ENCODE measurements at regions not wholly inside any gene's neighbourhood (a gene's known extent, or its start where the extent isn't known, plus 50 kb on each side); places are given as distances from the start of the nearest gene placed in this dataset.
A peak's percentile ranks its signal among the peaks of the same experiment; 100 is the strongest.

DNA sequence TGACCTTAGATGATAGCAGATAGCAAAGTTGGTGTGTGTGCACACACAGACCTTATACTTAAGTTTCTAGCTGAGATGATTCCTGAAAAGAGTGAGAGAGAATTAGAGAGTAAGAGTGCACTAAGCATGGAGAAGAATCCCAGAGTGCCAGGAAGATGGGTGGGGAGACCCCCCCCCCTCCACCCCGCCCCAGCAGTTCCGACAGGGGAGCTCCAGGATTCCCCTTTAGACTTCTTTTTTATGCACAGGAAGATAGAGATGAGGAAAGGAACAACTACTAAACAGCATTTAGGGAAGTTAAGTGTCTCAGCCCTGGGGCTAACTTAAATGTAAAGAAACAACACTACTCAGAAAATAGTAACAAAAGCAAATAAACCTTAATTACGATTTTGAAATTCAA, 878.0 kb upstream of the GOT2 start:
- Histone ChIP-seq H3K79me2 (ENCODE audit: insufficient read depth) (no peaks in the 10 kb centered on the region), H3K4me2 (ENCODE audit: unreplicated experiment) (no peak overlapping the region), H3K9me3 (ENCODE audit: low read depth) (no peaks in the 10 kb centered on the region), H3K4me3 (no peak overlapping the region), H3K4me1 (ENCODE audit: insufficient read depth) (no peaks in the 10 kb centered on the region), H3K9ac (no peak overlapping the region), H2AFZ (no peak overlapping the region), H4K20me1 (ENCODE audit: insufficient read depth) (no peaks in the 10 kb centered on the region), H3K27me3 (replicated peaks; ENCODE audit: insufficient read depth) (no peaks in the 10 kb centered on the region), H3K27ac (no peak overlapping the region), H3K36me3 (ENCODE audit: low read depth) (no peaks in the 10 kb centered on the region), H3K9me2 (ENCODE audit: insufficient read depth) (no peaks in the 10 kb centered on the region), H3F3A (ENCODE audit: insufficient read depth) (no peaks in the 10 kb centered on the region)
- DNase-seq = no peak
- no peak for TF ChIP-seq EZH2 (IDR thresholded peaks at IDR 0.05; ENCODE audit: insufficient read depth, poor library complexity, severe bottlenecking)
- TF ChIP-seq EZH2phosphoT487 (IDR thresholded peaks at IDR 0.05; ENCODE audit: insufficient read depth, low read depth) = no peak
- in situ Hi-C loops (cut with MboI) = no loop called here
- 22 to 31% methylated on average over 3 of the region's 3 CpGs for WGBS, 2 experiments (ENCODE audit: low coverage in 1 of 2, low lambda C conversion rate in 2 of 2, missing lambda C conversion rate in 2 of 2)

DNA sequence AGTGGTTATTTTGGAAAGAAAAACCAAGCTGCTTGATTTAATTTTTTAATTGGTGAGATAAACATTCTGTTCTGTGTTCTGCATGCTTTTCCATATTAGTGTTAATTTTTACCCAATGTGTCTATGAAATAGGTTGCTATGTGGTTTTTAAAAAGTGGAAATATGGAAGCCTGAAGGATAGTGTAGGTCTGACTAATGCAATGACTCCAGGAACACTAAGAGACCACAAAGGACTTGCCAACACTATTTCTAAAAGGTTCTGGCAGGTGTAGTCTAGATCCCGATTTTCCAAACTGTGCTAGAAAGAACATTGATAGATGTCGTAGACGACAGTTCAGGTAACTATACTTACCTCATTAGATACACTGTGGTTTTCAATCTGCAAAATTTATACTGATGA, 877.4 kb upstream of the GOT2 start:
- 27 to 39% methylated on average over 3 of the region's 3 CpGs for WGBS, 2 experiments (ENCODE audit: low coverage in 1 of 2, low lambda C conversion rate in 2 of 2, missing lambda C conversion rate in 2 of 2)
- Histone ChIP-seq H3K4me3 (no peak overlapping the region), H3K79me2 (ENCODE audit: insufficient read depth) (no peaks in the 10 kb centered on the region), H3F3A (ENCODE audit: insufficient read depth) (no peaks in the 10 kb centered on the region), H3K4me1 (ENCODE audit: insufficient read depth) (no peaks in the 10 kb centered on the region), H2AFZ (no peak overlapping the region), H3K27me3 (replicated peaks; ENCODE audit: insufficient read depth) (no peaks in the 10 kb centered on the region), H3K4me2 (ENCODE audit: unreplicated experiment) (no peak overlapping the region), H3K9ac (no peak overlapping the region), H4K20me1 (ENCODE audit: insufficient read depth) (no peaks in the 10 kb centered on the region), H3K27ac (no peak overlapping the region), H3K9me3 (ENCODE audit: low read depth) (no peaks in the 10 kb centered on the region), H3K9me2 (ENCODE audit: insufficient read depth) (no peaks in the 10 kb centered on the region), H3K36me3 (ENCODE audit: low read depth) (no peaks in the 10 kb centered on the region)
- DNase-seq = peak; percentile 18
- TF ChIP-seq EZH2phosphoT487 (IDR thresholded peaks at IDR 0.05; ENCODE audit: insufficient read depth, low read depth) = no peak
- no peak for TF ChIP-seq EZH2 (IDR thresholded peaks at IDR 0.05; ENCODE audit: insufficient read depth, poor library complexity, severe bottlenecking)
- in situ Hi-C loops (cut with MboI) = no loop called here

DNA sequence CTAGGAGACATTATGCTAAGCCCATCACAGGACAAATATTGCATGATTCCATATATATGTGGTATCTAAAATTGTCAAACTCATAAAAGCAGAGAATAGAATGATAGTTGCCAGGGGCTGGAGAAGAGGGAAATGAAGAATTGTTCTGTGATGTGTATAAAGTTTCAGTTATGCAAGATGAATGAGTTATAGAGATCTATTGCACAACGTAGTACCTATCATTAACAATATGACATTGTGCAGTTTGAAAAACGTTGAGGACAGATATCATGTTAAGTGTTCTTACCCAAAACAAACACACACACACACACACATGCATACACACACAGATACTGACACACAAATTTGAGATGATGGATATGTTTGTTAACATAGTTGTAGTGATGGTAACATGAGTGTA, 871.6 kb upstream of the GOT2 start:
- Histone ChIP-seq H3K4me1 (ENCODE audit: insufficient read depth) (no peaks in the 10 kb centered on the region), H3K9me2 (ENCODE audit: insufficient read depth) (no peaks in the 10 kb centered on the region), H3K9ac (no peak overlapping the region), H3K9me3 (ENCODE audit: low read depth) (no peaks in the 10 kb centered on the region), H3K79me2 (ENCODE audit: insufficient read depth) (no peaks in the 10 kb centered on the region), H3F3A (ENCODE audit: insufficient read depth) (no peaks in the 10 kb centered on the region), H3K27ac (no peak overlapping the region), H4K20me1 (ENCODE audit: insufficient read depth) (no peaks in the 10 kb centered on the region), H2AFZ (no peak overlapping the region), H3K27me3 (replicated peaks; ENCODE audit: insufficient read depth) (no peaks in the 10 kb centered on the region), H3K4me2 (ENCODE audit: unreplicated experiment) (no peak overlapping the region), H3K4me3 (no peak overlapping the region), H3K36me3 (ENCODE audit: low read depth) (no peaks in the 10 kb centered on the region)
- no peak for DNase-seq
- WGBS, 2 experiments (ENCODE audit: low coverage in 1 of 2, low lambda C conversion rate in 2 of 2, missing lambda C conversion rate in 2 of 2) = 34 to 52% methylated on average over 2 of the region's 2 CpGs
- in situ Hi-C loops (cut with MboI) = no loop called here
- TF ChIP-seq EZH2phosphoT487 (IDR thresholded peaks at IDR 0.05; ENCODE audit: insufficient read depth, low read depth) = no peak
- no peak for TF ChIP-seq EZH2 (IDR thresholded peaks at IDR 0.05; ENCODE audit: insufficient read depth, poor library complexity, severe bottlenecking)

DNA sequence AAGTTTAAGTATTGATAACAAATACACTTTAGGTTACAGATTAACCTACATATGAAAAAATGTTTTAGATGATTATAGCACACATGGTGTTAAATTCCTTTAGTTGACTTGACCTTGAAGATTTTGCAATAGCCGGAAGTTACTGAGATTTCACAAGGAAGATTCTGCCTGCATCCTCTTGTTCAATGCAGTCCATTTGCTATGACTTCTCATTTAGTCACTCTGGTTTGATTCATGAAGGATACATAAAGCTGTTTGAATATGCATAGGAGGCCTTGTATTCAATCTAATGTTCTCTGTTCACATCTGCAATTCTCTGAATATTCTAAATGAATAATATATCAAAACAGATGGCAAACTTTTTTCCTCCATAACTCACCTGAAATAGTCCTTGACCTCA, 870.2 kb upstream of the GOT2 start:
- Histone ChIP-seq H3K9me2 (ENCODE audit: insufficient read depth) (no peaks in the 10 kb centered on the region), H3K4me2 (ENCODE audit: unreplicated experiment) (no peak overlapping the region), H4K20me1 (ENCODE audit: insufficient read depth) (no peaks in the 10 kb centered on the region), H3K27me3 (replicated peaks; ENCODE audit: insufficient read depth) (no peaks in the 10 kb centered on the region), H3K9me3 (ENCODE audit: low read depth) (no peaks in the 10 kb centered on the region), H2AFZ (no peak overlapping the region), H3K4me3 (no peak overlapping the region), H3K79me2 (ENCODE audit: insufficient read depth) (no peaks in the 10 kb centered on the region), H3K36me3 (ENCODE audit: low read depth) (no peaks in the 10 kb centered on the region), H3K4me1 (ENCODE audit: insufficient read depth) (no peaks in the 10 kb centered on the region), H3F3A (ENCODE audit: insufficient read depth) (no peaks in the 10 kb centered on the region), H3K9ac (no peak overlapping the region), H3K27ac (no peak overlapping the region)
- WGBS, 2 experiments (ENCODE audit: low coverage in 1 of 2, low lambda C conversion rate in 2 of 2, missing lambda C conversion rate in 2 of 2) = 43 to 60% methylated on average over 1 of the region's 1 CpG
- peak; percentile 30 for DNase-seq
- no peak for TF ChIP-seq EZH2phosphoT487 (IDR thresholded peaks at IDR 0.05; ENCODE audit: insufficient read depth, low read depth)
- no peak for TF ChIP-seq EZH2 (IDR thresholded peaks at IDR 0.05; ENCODE audit: insufficient read depth, poor library complexity, severe bottlenecking)
- in situ Hi-C loops (cut with MboI) = no loop called here

DNA sequence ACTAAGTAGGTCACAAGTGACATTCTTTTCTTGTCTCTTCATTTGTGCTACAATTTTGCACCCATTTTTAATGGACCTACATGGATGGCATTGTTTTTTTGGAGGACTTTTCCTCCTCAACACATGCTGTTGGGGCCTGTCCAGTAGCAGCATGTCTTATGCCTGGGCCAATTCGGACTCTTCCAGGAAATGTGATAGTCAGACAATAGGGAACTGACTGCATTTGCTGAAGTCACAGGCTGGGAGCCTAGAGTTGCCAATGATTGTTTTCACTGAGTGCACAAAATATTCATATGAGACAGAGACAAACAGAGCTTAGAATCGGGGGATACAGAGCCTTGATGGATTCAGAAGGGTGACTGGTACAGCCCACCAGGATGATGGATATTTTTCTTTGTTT, 867.3 kb upstream of the GOT2 start:
- H3K79me2 ChIP-seq (ENCODE audit: insufficient read depth) = no peaks in the 10 kb centered on the region
- no peaks in the 10 kb centered on the region for H3K9me3 ChIP-seq (ENCODE audit: low read depth)
- H3F3A ChIP-seq (ENCODE audit: insufficient read depth) = no peaks in the 10 kb centered on the region
- no peak overlapping the region for H2AFZ ChIP-seq
- no peaks in the 10 kb centered on the region for H3K27me3 ChIP-seq (replicated peaks; ENCODE audit: insufficient read depth)
- no peak for DNase-seq
- H3K9me2 ChIP-seq (ENCODE audit: insufficient read depth) = no peaks in the 10 kb centered on the region
- no peak overlapping the region for H3K27ac ChIP-seq
- no peaks in the 10 kb centered on the region for H3K36me3 ChIP-seq (ENCODE audit: low read depth)
- no peaks in the 10 kb centered on the region for H4K20me1 ChIP-seq (ENCODE audit: insufficient read depth)
- H3K4me1 ChIP-seq (ENCODE audit: insufficient read depth) = no peaks in the 10 kb centered on the region
- TF ChIP-seq EZH2 (IDR thresholded peaks at IDR 0.05; ENCODE audit: insufficient read depth, poor library complexity, severe bottlenecking) (no peak), EZH2phosphoT487 (IDR thresholded peaks at IDR 0.05; ENCODE audit: insufficient read depth, low read depth) (no peak)
- H3K4me2 ChIP-seq (ENCODE audit: unreplicated experiment) = no peak overlapping the region
- H3K4me3 ChIP-seq = no peak overlapping the region
- no peak overlapping the region for H3K9ac ChIP-seq
- in situ Hi-C loops (cut with MboI) = no loop called here
- 11 to 13% methylated on average over 2 of the region's 2 CpGs for WGBS, 2 experiments (ENCODE audit: low coverage in 1 of 2, low lambda C conversion rate in 2 of 2, missing lambda C conversion rate in 2 of 2)
